Limb (tissue), 2 donors: ENCODE measurements at regions not wholly inside any gene's neighbourhood (a gene's known extent, or its start where the extent isn't known, plus 50 kb on each side); places are given as distances from the start of the nearest gene placed in this dataset.
A peak's percentile ranks its signal among the peaks of the same experiment; 100 is the strongest.
"Not testable (repeated sequence)": the region's sequence is repeated elsewhere in the genome, so short reads cannot be mapped to it uniquely, and the experiment has no call there.

Source experiments
- DNase-seq, 2 donors: peaks; one replicate each; pipeline ENCODE4 v3.0.0-alpha.2; 2016; ENCODE audit errors: extremely low spot score in 2 of 2

GRCh38 chr9:110121170-110121569 lies 86.8 kb downstream of the C9orf152 start:
- DNase-seq = no peak

DNA sequence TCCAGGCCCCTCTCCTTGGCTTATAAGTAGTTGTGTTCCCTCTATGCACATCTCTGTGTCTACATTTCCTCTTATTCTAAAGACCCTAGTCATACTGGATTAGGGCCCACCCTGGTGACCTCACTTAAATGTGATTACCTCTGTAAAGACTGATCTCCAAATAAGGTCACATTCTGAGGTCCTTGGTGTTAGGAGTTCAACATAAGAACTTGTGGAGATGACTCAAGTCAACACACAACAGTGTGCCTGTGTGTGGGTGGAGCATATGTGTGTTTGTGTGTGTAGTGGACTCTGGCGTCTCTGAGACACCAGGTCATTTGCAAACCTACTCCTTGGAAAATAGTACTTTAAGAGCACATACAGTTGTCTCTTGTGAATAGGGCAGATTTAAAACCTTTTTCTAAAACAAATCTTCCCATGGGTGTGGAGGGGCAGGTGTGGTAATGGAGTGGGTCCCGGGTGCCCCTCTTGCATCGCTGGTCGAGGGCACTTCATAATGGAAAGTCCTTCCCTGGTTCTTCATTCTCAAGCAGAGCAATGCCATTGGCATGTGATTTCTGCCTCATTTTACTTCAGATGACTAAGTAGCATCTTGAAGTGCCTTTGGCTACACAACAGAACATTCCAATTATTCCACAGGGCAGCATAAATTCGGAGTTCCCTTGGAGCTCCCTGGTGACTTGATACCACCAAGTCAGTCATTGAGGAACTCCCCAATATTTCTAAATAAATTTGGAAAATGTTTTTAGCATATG lies 84.4 kb downstream of the C9orf152 start:
- no peak for DNase-seq

GRCh38 chr9:110124439-110124838 lies 83.5 kb downstream of the C9orf152 start:
- DNase-seq = no peak

DNA sequence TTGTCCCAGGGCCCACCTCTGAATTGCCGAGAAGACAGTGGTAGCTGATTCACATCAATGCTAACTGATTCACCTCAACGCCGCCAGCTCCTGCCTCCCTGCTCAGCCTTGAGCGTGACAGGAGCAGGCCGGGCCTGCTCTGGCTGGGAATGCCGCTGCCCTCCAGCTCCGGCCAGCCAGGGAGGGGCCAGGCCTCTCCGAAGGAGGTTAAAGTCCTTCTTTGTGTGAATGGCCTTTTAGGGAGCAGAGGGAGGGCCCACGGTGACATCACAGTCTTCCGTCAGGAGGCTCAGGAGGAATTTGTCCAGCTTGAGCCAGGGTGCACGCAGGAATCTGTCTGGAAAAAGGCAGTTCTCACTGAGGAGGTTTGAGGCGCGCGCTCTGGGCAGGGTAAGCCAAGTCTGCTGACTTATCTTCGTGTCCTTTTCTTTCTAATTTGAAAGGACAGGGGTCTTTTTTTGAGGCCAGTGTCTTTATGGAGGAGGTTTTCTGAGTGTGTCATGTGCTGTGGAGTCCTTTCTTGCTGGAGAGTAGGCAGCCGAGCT lies 82.7 kb downstream of the C9orf152 start:
- DNase-seq = peak; percentile 80

DNA sequence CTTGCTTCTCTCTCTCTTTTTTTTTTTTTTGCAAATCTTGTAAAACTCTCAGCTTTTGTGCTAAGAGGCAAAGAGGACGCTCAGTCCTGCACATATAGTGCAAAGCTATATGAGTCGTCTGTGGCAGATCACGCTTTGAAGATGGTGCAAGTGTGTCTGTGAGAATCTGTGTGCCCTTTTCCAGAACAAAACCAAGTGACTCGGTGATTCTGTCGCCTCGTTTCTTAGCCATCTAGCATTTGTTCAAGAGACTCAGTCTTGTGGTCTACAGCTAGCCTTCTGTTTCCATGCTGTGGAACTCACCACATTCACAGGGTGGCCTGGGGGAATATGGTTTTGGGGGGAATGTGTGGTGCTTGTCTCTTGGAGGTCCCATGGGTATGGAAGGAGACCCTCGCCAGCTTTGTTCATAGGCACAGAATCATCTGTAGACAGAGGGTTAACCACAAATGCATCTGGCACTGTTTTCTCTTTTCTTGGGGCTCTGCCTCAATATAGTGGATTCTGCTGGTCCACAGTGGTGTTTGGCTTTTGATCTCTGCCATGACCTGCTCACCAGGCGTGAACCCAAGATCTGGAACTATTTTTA lies 82.1 kb downstream of the C9orf152 start:
- no peak for DNase-seq

GRCh38 chr9:110126499-110126941 lies 81.4 kb downstream of the C9orf152 start:
- peak; percentile 54 to 58 for DNase-seq

- peak; percentile 76 to 90 for DNase-seq
These were observed 80.7 kb downstream of the C9orf152 start for GRCh38 chr9:110126986-110127864.

- no peak for DNase-seq
These were observed 79.2 kb downstream of the C9orf152 start for GRCh38 chr9:110128664-110129329.

DNA sequence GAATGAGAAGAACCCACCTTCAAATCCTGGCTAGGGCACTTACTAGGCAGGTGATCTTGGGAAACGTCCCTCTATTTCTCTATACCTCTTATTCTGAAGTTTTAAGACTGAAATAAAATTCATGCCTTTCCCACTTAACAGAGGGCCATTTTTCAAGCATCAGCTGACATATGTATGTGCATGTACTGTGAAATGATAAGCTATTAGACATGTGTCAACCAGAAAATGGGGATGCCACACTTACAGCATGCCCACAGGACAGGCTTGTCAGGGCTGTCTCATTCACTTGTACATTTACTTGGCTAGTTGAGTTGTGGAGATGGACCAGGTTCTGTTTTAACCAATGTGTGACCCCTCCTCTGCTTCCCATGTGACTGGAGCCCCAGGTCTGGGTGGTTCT lies 78.5 kb downstream of the C9orf152 start:
- DNase-seq = no peak

- DNase-seq = no peak
These were observed 77.7 kb downstream of the C9orf152 start for GRCh38 chr9:110130211-110130610.

- no peak for DNase-seq
These were observed 77.1 kb downstream of the C9orf152 start for GRCh38 chr9:110130791-110131416.

GRCh38 chr9:110131499-110131898 lies 76.5 kb downstream of the C9orf152 start:
- DNase-seq = no peak

DNA sequence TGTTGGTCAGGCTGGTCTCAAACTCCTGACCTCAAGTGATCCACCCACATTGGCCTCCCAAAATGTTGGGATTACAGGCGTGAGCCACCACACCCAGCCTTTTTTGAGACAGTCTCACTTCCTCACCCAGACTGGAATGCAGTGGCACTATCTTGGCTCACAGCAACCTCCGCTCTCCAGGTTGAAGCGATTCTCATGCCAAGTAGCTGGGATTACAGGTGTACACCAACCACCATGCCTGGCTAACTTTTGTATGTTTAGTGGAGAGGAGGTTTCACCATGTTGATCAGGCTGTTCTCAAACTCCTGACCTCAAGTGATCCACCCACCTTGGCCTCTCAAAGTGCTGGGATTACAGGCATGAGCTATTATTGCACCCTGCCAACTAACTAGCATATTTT lies 75.4 kb downstream of the C9orf152 start:
- not testable (repeated sequence) for DNase-seq

DNA sequence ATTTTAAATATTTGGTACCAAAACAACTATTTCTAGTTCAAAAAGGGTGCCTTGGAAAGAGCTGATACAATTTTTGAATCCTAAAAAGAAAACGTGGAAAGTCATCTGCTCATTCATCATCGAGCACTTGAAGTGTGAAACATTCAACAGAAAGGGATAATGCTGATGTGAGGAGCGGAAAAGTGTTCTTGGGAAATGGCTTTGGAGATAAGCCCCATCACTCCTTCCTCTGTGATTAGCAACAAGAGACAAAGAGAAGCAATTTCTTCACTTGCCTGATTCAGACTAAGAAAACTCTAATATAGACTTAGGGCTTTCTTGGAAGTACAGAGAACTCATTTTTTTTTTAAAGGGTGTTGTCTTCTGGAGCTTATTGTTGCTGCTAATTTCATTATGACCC lies 74.9 kb downstream of the C9orf152 start:
- no peak for DNase-seq

- DNase-seq = no peak
These were observed 74.2 kb downstream of the C9orf152 start for GRCh38 chr9:110133608-110134210.

DNA sequence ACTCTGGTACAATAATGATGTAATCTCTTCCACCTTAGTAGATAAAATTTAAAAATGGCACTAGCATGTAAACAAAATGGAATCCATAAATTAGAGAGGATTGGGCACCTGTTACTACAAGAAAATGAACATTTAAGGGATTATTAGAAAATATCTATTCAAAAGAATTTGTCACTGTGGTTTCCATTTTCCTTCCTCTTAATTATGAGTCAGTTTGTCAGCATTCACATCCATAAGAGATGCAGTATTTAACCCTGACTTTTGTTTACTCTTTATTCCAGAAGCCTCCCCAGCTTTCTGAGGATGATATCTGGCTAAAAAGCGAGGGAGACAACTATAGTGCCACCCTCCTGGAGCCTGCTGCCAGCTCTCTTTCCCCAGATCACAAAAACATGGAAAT lies 72.1 kb downstream of the C9orf152 start:
- DNase-seq = no peak

DNA sequence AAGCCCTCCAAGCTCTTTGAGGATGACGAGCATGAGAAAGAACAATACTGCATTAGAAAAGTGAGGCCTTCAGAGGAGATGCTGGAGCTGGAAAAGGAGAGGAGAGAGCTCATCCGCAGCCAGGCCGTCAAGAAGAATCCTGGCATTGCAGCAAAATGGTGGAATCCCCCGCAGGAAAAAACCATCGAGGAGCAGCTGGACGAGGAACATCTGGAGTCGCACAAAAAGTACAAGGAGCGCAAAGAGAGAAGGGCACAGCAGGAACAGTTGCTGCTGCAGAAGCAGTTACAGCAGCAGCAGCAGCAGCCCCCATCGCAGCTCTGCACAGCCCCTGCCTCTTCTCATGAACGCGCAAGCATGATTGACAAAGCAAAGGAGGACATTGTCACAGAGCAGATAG lies 71.2 kb downstream of the C9orf152 start:
- DNase-seq = no peak

DNA sequence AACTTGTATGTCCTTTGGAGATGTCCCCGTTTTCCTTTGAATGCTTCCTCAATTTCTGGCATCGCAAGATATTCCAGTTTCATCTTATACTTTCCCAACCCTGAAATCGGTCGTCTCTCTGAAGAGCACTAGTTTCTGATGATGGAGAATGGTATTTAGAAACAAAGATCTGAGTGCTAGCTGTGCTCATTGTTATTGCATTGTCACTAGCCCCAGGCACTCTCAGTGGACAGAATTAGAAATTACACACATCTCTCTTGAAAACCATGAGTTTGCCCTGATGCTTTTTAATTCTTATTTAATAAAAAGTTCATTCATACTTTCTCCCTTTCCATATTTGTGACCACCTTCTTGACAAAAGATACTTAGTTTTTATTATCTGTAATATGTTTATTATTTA lies 67.7 kb downstream of the C9orf152 start:
- DNase-seq = no peak

DNA sequence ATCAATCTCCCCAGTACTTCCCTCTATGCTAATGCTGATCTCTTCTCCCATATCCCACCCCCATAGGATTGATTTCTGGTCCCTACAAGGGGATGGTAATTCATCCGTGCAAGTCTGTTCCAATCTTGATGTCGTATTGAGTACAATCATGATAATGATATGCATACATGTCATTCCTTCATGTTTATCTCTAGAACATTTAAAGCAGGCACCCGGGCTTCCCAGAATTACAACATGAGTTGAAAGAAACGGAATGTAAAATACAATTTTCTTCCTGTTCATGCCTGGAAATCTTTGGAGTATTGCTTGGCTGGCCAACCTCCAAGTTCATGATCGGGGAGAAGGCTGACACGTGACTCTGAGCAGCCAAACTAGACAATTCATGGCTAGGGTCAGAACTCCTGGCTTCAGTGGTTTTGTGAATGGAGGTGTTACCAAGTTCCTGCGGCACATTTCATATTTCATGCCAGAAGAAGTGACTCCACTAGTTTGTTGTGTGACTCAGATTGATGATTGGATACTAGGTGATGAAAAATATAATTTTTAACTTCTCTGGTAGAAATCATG lies 66.6 kb downstream of the C9orf152 start:
- DNase-seq = no peak

- no peak for DNase-seq
These were observed 65.7 kb downstream of the C9orf152 start for GRCh38 chr9:110142253-110142652.
